ENCODE measurements at regions not wholly inside any gene's neighbourhood (a gene's known extent, or its start where the extent isn't known, plus 50 kb on each side); places are given as distances from the start of the nearest gene placed in this dataset.

DNA sequence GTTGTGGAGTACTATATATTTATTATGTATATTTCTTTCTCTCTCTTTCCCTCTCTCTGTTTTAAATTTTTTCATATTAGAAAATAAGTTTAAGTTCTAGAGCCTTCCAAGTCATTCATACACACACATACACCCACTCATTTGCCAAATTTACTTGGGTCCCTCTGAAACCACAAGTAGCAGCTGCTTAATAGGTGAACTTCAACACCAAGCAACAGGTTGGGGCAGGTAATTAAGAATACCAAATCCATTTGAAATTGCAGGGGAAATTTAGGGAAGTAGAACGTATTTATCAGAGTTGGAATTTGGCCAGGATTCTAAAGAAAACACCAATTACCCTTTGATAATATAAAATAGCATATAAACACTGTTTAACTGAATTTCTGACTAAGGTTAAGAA lies 75.0 kb upstream of the RBBP8 start:
- TF ChIP-seq, protein P1, sequence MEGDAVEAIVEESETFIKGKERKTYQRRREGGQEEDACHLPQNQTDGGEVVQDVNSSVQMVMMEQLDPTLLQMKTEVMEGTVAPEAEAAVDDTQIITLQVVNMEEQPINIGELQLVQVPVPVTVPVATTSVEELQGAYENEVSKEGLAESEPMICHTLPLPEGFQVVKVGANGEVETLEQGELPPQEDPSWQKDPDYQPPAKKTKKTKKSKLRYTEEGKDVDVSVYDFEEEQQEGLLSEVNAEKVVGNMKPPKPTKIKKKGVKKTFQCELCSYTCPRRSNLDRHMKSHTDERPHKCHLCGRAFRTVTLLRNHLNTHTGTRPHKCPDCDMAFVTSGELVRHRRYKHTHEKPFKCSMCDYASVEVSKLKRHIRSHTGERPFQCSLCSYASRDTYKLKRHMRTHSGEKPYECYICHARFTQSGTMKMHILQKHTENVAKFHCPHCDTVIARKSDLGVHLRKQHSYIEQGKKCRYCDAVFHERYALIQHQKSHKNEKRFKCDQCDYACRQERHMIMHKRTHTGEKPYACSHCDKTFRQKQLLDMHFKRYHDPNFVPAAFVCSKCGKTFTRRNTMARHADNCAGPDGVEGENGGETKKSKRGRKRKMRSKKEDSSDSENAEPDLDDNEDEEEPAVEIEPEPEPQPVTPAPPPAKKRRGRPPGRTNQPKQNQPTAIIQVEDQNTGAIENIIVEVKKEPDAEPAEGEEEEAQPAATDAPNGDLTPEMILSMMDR (IDR thresholded peaks at IDR 0.05; ENCODE audit: insufficient read depth, low read length, poor library complexity, severe bottlenecking) = no peak
- no peak for TF ChIP-seq EZH2phosphoT487 (conservative IDR thresholded peaks at IDR 0.05; ENCODE audit: low read length)
